HepG2 (cell line): ENCODE measurements at regions not wholly inside any gene's neighbourhood (a gene's known extent, or its start where the extent isn't known, plus 50 kb on each side); places are given as distances from the start of the nearest gene placed in this dataset.

Experiments
- ATAC-seq: fragments of 200-7000 bp; cut with Tn5 transposase; 3 replicates; pipeline ENCODE4 v1.9.1; 2020; ENCODE audit warnings: mild to moderate bottlenecking, moderate library complexity
- BruUV-seq: library from RNA; stranded (reverse); fragments of 400-500 nt; replicated peaks from 2 replicates; lab custom pipeline; 2021; lab: Mats Ljungman, UMichigan
- CTCF ChIA-PET: fragments of 300-600 bp; formaldehyde crosslinking; extraction: SDS; loops from one replicate; lab custom pipeline; 2021; ENCODE audit warnings: low total read pairs, inconsistent platforms, low intra/inter-chr PET ratio; lab: Yijun Ruan, JAX
- POLR2A ChIA-PET: fragments of 350-600 bp; sonication (Branson Sonifier 250); formaldehyde crosslinking; loops from one replicate; lab custom pipeline; 2020; ENCODE audit warnings: antibody characterized with exemption, inconsistent platforms; lab: Yijun Ruan, JAX
- DNase-seq: peaks from one replicate; pipeline ENCODE4 v3.0.0-alpha.2; 2015; ENCODE audit warnings: low spot score
- FAIRE-seq: peaks from 3 replicates; lab custom pipeline; 2011; peaks lifted over from hg19 to GRCh38; lab: Jason Lieb, UNC
- H2AFZ ChIP-seq: one replicate; pipeline ENCODE4 v1.6.1; 2011; ENCODE audit warnings: low read length, inconsistent platforms
- H3K27ac ChIP-seq: fragments of 300-600 bp; 3 replicates; pipeline ENCODE4 v1.8.0; 2011; ENCODE audit warnings: mixed run types, mild to moderate bottlenecking, mixed read lengths, low read length, inconsistent platforms; ENCODE audit not compliant: insufficient read depth; ENCODE audit errors: extremely low read length
- H3K27me3 ChIP-seq, 2 experiments: fragments of 200-600 bp in 1 of 2; 2 replicates in 1 of 2; 3 replicates in 1 of 2; pipeline versions ENCODE4 v1.6.0 to v1.8.0; 2011; ENCODE audit warnings: low read length in 2 of 2, mild to moderate bottlenecking in 2 of 2, moderate library complexity in 2 of 2, inconsistent platforms in 1 of 2; ENCODE audit not compliant: insufficient read depth in 2 of 2, control insufficient read depth in 1 of 2
- H3K36me3 ChIP-seq, 2 experiments: fragments of 200-600 bp in 1 of 2; replicated peaks in 1 of 2; 2 replicates in 1 of 2; 3 replicates in 1 of 2; pipeline versions ENCODE4 v1.5.1 to v1.8.0; 2011; ENCODE audit warnings: low read length in 2 of 2, inconsistent platforms in 1 of 2; ENCODE audit not compliant: insufficient read depth in 2 of 2, control insufficient read depth in 1 of 2
- H3K4me1 ChIP-seq: 2 replicates; pipeline ENCODE4 v1.5.1; 2012; ENCODE audit warnings: low read length, inconsistent platforms; ENCODE audit not compliant: insufficient read depth
- H3K4me2 ChIP-seq: 2 replicates; pipeline ENCODE4 v1.6.0; 2011; ENCODE audit warnings: low read depth, low read length, inconsistent platforms
- H3K4me3 ChIP-seq, 3 experiments: fragments of 200-600 bp in 1 of 3; sonication (generic), shearing (Covaris generic) in 1 of 3; replicated peaks in 1 of 3; 2 replicates each; pipeline ENCODE4 v1.5.1; 2011 to 2016; ENCODE audit warnings: low read length in 3 of 3, inconsistent platforms in 2 of 3, low read depth in 2 of 3, mild to moderate bottlenecking in 2 of 3, control low read depth in 1 of 3, mixed read lengths in 1 of 3; ENCODE audit not compliant: insufficient read depth in 1 of 3
- H3K79me2 ChIP-seq: one replicate; pipeline ENCODE4 v1.6.1; 2011; ENCODE audit warnings: low read length, inconsistent platforms; ENCODE audit not compliant: insufficient read depth
- H3K9ac ChIP-seq: 2 replicates; pipeline ENCODE4 v1.6.0; 2011; ENCODE audit warnings: mild to moderate bottlenecking, low read depth, low read length, inconsistent platforms; ENCODE audit not compliant: insufficient read depth
- H3K9me3 ChIP-seq: 2 replicates; pipeline ENCODE4 v1.5.1; 2012; ENCODE audit warnings: mild to moderate bottlenecking, low read length
- H4K20me1 ChIP-seq: 2 replicates; pipeline ENCODE4 v1.6.0; 2011; ENCODE audit warnings: inconsistent platforms, mild to moderate bottlenecking, low read length, moderate library complexity; ENCODE audit not compliant: insufficient read depth
- ATF2 ChIP-seq: sonication (generic); formaldehyde crosslinking; IDR thresholded peaks from 2 replicates; pipeline ENCODE4 v1.4.0; 2020; ENCODE audit warnings: missing genetic modification reagents
- E2F1 ChIP-seq: sonication (generic); formaldehyde crosslinking; IDR thresholded peaks from 2 replicates; pipeline ENCODE4 v1.5.0; 2020; ENCODE audit warnings: missing genetic modification reagents
- FOXM1 ChIP-seq: sonication (generic); formaldehyde crosslinking; IDR thresholded peaks from 2 replicates; pipeline ENCODE4 v1.5.0; 2020; ENCODE audit warnings: missing genetic modification reagents
- KDM5B ChIP-seq: sonication (generic); formaldehyde crosslinking; IDR thresholded peaks from 2 replicates; pipeline ENCODE4 v1.4.0; 2020; ENCODE audit warnings: missing genetic modification reagents, mild to moderate bottlenecking, borderline replicate concordance
- NFKBIZ ChIP-seq: IDR thresholded peaks from 2 replicates; pipeline ENCODE4 v1.6.1; 2018; ENCODE audit warnings: missing genetic modification reagents, missing compliant biosample characterization
- SRF ChIP-seq: IDR thresholded peaks from 2 replicates; pipeline ENCODE4 v1.6.1; 2011; ENCODE audit warnings: mild to moderate bottlenecking, low read depth, low read length, moderate library complexity
- TOPORS ChIP-seq: sonication (generic); formaldehyde crosslinking; IDR thresholded peaks from 2 replicates; pipeline ENCODE4 v1.8.0; 2023; ENCODE audit warnings: mild to moderate bottlenecking, missing genetic modification reagents
- ZBTB49 ChIP-seq: sonication (generic); formaldehyde crosslinking; IDR thresholded peaks from 2 replicates; pipeline ENCODE4 v1.4.0; 2020; ENCODE audit warnings: missing genetic modification reagents, borderline replicate concordance
- ZNF337 ChIP-seq: sonication (generic); formaldehyde crosslinking; IDR thresholded peaks from 2 replicates; pipeline ENCODE4 v1.5.1; 2020; ENCODE audit warnings: missing genetic modification reagents, low read depth, mild to moderate bottlenecking, borderline replicate concordance
- WGBS: methylation state at CpG from one replicate; pipeline ENCODE4 v1.1.6; 2017; ENCODE audit warnings: low lambda C conversion rate; 5-methylcytosine and 5-hydroxymethylcytosine counted together
- in situ Hi-C: cut with HindIII; loops from 2 replicates; pipeline ENCODE4 v1.10.0; 2017; ENCODE audit warnings: low pct_unique_long_range_greater_than_20kb; ENCODE audit not compliant: extremely low pct_ligation_motif_present
- intact Hi-C: fragments of 100-400 bp; cut with micrococcal nuclease; formaldehyde crosslinking; loops from one replicate; pipeline ENCODE4 v1.10.0; 2022; ENCODE audit not compliant: unreplicated experiment
- TF ChIP-seq, protein P1 (sequence below), 2 experiments: sonication (generic) in 1 of 2; formaldehyde crosslinking in 1 of 2; IDR thresholded peaks; 2 replicates each; pipeline versions ENCODE4 v1.5.1 to v1.6.1; 2011 to 2020; ENCODE audit warnings: borderline replicate concordance in 1 of 2, low read depth in 1 of 2, low read length in 1 of 2, mild to moderate bottlenecking in 1 of 2, missing genetic modification reagents in 1 of 2, moderate library complexity in 1 of 2

GRCh38 chr6:67165606-67166005 is 1458.6 kb upstream of the EYS start:
- intact Hi-C loops = no loop called here
- ATAC-seq = no peak
- no peak overlapping the region for H3K4me3 ChIP-seq
- H2AFZ ChIP-seq = no peak overlapping the region
- H3K36me3 ChIP-seq = no peaks in the 10 kb centered on the region
- no peak overlapping the region for H3K27ac ChIP-seq
- H3K9me3 ChIP-seq = peaks cover 15% of the 10 kb centered on the region
- no peak overlapping the region for H3K9ac ChIP-seq
- H3K27me3 ChIP-seq = no peaks in the 10 kb centered on the region
- no TSS peak for BruUV-seq
- FAIRE-seq = no peak
- TF ChIP-seq ZNF337 = no peak
- no peak for TF ChIP-seq KDM5B (CRISPR knock-in tag)
- TF ChIP-seq, all 625 proteins: peak for 0
- Histone ChIP-seq H3K79me2 (no peaks in the 10 kb centered on the region), H3K4me2 (no peak overlapping the region), H4K20me1 (no peaks in the 10 kb centered on the region), H3K4me1 (no peaks in the 10 kb centered on the region)
- in situ Hi-C loops = no loop called here
- ChIA-PET POLR2A (no interaction called here), CTCF (no interaction called here)
- DNase-seq = no peak
- WGBS = 4% methylated on average over 1 of the region's 1 CpG

DNA sequence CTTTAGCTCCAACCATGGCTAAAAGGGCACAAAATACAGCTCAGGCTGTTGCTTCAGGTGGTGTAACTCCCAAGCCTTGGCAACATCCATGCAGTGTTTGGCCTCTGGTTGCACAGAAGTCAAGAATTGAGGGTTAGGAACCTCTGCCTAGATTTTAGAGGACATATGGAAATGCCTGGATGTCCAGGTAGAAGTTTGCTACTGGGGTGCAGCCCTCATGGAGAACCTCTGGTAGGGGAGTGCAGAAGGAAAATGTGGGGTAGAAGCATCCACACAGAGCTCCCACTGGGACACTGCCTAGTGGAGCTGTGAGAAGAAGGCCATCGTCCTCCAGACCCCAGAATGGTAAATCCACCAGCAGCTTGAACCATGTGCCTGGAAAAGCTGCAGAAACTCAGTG is 1453.8 kb upstream of the EYS start:
- Histone ChIP-seq H3K9ac (no peak overlapping the region), H3K9me3 (peaks cover 26% of the 10 kb centered on the region), H3K4me3 (no peak overlapping the region), H3K4me2 (no peak overlapping the region), H2AFZ (no peak overlapping the region), H3K27ac (no peak overlapping the region), H3K36me3 (no peaks in the 10 kb centered on the region), H4K20me1 (no peaks in the 10 kb centered on the region), H3K79me2 (no peaks in the 10 kb centered on the region), H3K4me1 (no peaks in the 10 kb centered on the region), H3K27me3 (no peaks in the 10 kb centered on the region)
- no peak for TF ChIP-seq TOPORS (CRISPR knock-in tag)
- no peak for TF ChIP-seq SRF
- no peak for TF ChIP-seq ZBTB49
- TF ChIP-seq ATF2 = no peak
- TF ChIP-seq FOXM1 = no peak
- TF ChIP-seq E2F1 (CRISPR knock-in tag) = no peak
- TF ChIP-seq, protein P1, sequence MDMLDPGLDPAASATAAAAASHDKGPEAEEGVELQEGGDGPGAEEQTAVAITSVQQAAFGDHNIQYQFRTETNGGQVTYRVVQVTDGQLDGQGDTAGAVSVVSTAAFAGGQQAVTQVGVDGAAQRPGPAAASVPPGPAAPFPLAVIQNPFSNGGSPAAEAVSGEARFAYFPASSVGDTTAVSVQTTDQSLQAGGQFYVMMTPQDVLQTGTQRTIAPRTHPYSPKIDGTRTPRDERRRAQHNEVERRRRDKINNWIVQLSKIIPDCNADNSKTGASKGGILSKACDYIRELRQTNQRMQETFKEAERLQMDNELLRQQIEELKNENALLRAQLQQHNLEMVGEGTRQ (IDR thresholded peaks at IDR 0.05; ENCODE audit: low read depth, low read length) = no peak
- TF ChIP-seq, protein P1 (CRISPR knock-in tag; IDR thresholded peaks at IDR 0.05; ENCODE audit: borderline replicate concordance) = no peak
- no peak for TF ChIP-seq NFKBIZ (CRISPR knock-in tag)
- ChIA-PET CTCF (no interaction called here), POLR2A (interaction anchor here (0.7 kb wide), 1 partner anchor 42 kb away, joined by 3 read pairs; no protein-coding TSS in a partner anchor)
- intact Hi-C loops (no loop called here), in situ Hi-C loops (no loop called here)
- no peak for DNase-seq
- no peak for ATAC-seq
- WGBS = 0% methylated on average over 1 of the region's 1 CpG
- no peak for FAIRE-seq
- BruUV-seq = no TSS peak
